K562 (cell line): ENCODE measurements at regions not wholly inside any gene's neighbourhood (a gene's known extent, or its start where the extent isn't known, plus 50 kb on each side); places are given as distances from the start of the nearest gene placed in this dataset.

Experiments
- NR3C1 ChIP-seq: sonication (generic); formaldehyde crosslinking; IDR thresholded peaks from 2 replicates; pipeline ENCODE4 v1.8.1; 2022; ENCODE audit warnings: missing genetic modification reagents
- NR4A1 ChIP-seq, 2 experiments: fragments of 250-450 bp in 1 of 2; fragments of 450-650 bp in 1 of 2; sonication (Bioruptor Pico) in 1 of 2; IDR thresholded peaks; 2 replicates each; pipeline versions ENCODE4 v1.4.0 to v1.6.1; 2016 to 2020; ENCODE audit warnings: mild to moderate bottlenecking in 2 of 2, missing compliant biosample characterization in 1 of 2, missing genetic modification characterization in 1 of 2, moderate library complexity in 1 of 2
- POLR2AphosphoS5 ChIP-seq: IDR thresholded peaks from 2 replicates; pipeline ENCODE4 v1.6.1; 2011; ENCODE audit warnings: mild to moderate bottlenecking, low read depth, low read length, moderate library complexity; ENCODE audit not compliant: control insufficient read depth, insufficient read depth
- SMARCC2 ChIP-seq: fragments of 450-650 bp; IDR thresholded peaks from 2 replicates; pipeline ENCODE4 v1.6.1; 2017; ENCODE audit warnings: antibody characterized with exemption, moderate library complexity, mild to moderate bottlenecking, low read depth
- SREBF1 ChIP-seq: fragments of 150-350 bp; IDR thresholded peaks from 2 replicates; pipeline ENCODE4 v1.6.1; 2014; ENCODE audit warnings: antibody characterized with exemption, low read depth, low read length, borderline replicate concordance
- TAF1 ChIP-seq: IDR thresholded peaks from 2 replicates; pipeline ENCODE4 v1.6.1; 2011; ENCODE audit warnings: mild to moderate bottlenecking, low read length, moderate library complexity; ENCODE audit not compliant: insufficient read depth, control insufficient read depth, severe bottlenecking; ENCODE audit errors: extremely low read depth
- TF ChIP-seq, protein P1 (sequence below): sonication (generic); formaldehyde crosslinking; IDR thresholded peaks from 2 replicates; pipeline ENCODE4 v1.5.0; 2020; ENCODE audit warnings: missing genetic modification reagents
- TF ChIP-seq, protein P2 (sequence below), 2 experiments: fragments of 450-650 bp in 1 of 2; sonication (generic) in 1 of 2; formaldehyde crosslinking in 1 of 2; IDR thresholded peaks; 2 replicates each; pipeline versions ENCODE4 v1.7.1 to v1.9.0; 2016 to 2022; ENCODE audit warnings: inconsistent platforms in 1 of 2, mild to moderate bottlenecking in 1 of 2, missing genetic modification reagents in 1 of 2

DNA sequence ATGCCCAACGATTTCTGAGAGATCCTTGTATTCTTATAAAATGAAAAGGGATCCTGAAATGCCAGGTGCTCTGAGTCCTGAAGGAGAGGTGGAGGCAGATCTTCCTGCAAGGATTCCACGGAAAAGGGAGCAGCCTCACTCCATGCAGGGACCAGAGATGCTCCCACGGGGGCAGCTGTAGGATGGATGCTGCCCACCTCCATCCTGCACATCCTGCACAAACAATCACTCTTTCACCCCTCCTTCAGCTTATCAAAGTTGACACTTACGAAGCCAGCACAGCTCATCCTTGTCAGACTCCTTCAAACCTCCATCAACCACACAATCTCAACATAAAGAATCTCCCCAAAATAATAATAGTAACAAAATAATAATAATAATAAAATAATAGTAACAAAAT, 119.1 kb downstream of the GGTLC2 start:
- TF ChIP-seq, protein P1, sequence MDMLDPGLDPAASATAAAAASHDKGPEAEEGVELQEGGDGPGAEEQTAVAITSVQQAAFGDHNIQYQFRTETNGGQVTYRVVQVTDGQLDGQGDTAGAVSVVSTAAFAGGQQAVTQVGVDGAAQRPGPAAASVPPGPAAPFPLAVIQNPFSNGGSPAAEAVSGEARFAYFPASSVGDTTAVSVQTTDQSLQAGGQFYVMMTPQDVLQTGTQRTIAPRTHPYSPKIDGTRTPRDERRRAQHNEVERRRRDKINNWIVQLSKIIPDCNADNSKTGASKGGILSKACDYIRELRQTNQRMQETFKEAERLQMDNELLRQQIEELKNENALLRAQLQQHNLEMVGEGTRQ: no peak
- TF ChIP-seq, protein P2, sequence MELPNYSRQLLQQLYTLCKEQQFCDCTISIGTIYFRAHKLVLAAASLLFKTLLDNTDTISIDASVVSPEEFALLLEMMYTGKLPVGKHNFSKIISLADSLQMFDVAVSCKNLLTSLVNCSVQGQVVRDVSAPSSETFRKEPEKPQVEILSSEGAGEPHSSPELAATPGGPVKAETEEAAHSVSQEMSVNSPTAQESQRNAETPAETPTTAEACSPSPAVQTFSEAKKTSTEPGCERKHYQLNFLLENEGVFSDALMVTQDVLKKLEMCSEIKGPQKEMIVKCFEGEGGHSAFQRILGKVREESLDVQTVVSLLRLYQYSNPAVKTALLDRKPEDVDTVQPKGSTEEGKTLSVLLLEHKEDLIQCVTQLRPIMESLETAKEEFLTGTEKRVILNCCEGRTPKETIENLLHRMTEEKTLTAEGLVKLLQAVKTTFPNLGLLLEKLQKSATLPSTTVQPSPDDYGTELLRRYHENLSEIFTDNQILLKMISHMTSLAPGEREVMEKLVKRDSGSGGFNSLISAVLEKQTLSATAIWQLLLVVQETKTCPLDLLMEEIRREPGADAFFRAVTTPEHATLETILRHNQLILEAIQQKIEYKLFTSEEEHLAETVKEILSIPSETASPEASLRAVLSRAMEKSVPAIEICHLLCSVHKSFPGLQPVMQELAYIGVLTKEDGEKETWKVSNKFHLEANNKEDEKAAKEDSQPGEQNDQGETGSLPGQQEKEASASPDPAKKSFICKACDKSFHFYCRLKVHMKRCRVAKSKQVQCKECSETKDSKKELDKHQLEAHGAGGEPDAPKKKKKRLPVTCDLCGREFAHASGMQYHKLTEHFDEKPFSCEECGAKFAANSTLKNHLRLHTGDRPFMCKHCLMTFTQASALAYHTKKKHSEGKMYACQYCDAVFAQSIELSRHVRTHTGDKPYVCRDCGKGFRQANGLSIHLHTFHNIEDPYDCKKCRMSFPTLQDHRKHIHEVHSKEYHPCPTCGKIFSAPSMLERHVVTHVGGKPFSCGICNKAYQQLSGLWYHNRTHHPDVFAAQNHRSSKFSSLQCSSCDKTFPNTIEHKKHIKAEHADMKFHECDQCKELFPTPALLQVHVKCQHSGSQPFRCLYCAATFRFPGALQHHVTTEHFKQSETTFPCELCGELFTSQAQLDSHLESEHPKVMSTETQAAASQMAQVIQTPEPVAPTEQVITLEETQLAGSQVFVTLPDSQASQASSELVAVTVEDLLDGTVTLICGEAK (IDR thresholded peaks at IDR 0.05): no peak
- TF ChIP-seq, protein P2 (CRISPR knock-in tag; IDR thresholded peaks at IDR 0.05): no peak
- TF ChIP-seq NR4A1 (CRISPR knock-in tag; IDR thresholded peaks at IDR 0.05) (0 out of 2 replicates have a peak, but pooled peaks have one; percentile 40), NR4A1 (tag; IDR thresholded peaks at IDR 0.05) (no peak), SMARCC2 (no peak), SREBF1 (no peak), POLR2AphosphoS5 (no peak), NR3C1 (CRISPR knock-in tag) (no peak), TAF1 (no peak)
